Fibroblast of the conjunctiva (primary cell): ENCODE measurements at regions not wholly inside any gene's neighbourhood (a gene's known extent, or its start where the extent isn't known, plus 50 kb on each side); places are given as distances from the start of the nearest gene placed in this dataset.

Experiments
- DNase-seq: peaks from one replicate; pipeline ENCODE4 v3.0.0-alpha.2; 2010; ENCODE audit warnings: low read depth

GRCh38 chr3:182216311-182216970, 504.7 kb downstream of the SOX2 start:
- no peak for DNase-seq

GRCh38 chr3:182220013-182220412, 508.3 kb downstream of the SOX2 start:
- no peak for DNase-seq

GRCh38 chr3:182220471-182220870, 508.7 kb downstream of the SOX2 start:
- no peak for DNase-seq

- no peak for DNase-seq
These were observed 515.3 kb downstream of the SOX2 start for GRCh38 chr3:182226995-182227394.

GRCh38 chr3:182233405-182233804, 521.7 kb downstream of the SOX2 start:
- no peak for DNase-seq

- DNase-seq: no peak
These were observed 522.2 kb downstream of the SOX2 start for GRCh38 chr3:182233957-182234356.

- no peak for DNase-seq
These were observed 523.2 kb downstream of the SOX2 start for GRCh38 chr3:182234881-182235280.

GRCh38 chr3:182235504-182235903, 523.8 kb downstream of the SOX2 start:
- DNase-seq: no peak

- no peak for DNase-seq
These were observed 526.4 kb downstream of the SOX2 start for GRCh38 chr3:182238126-182238525.

GRCh38 chr3:182239316-182239715, 527.6 kb downstream of the SOX2 start:
- no peak for DNase-seq

GRCh38 chr3:182240474-182240873, 528.7 kb downstream of the SOX2 start:
- no peak for DNase-seq

GRCh38 chr3:182241196-182241765, 529.6 kb downstream of the SOX2 start:
- no peak for DNase-seq

- DNase-seq: no peak
These were observed 530.2 kb downstream of the SOX2 start for GRCh38 chr3:182241766-182242488.

GRCh38 chr3:182242489-182242942, 530.8 kb downstream of the SOX2 start:
- DNase-seq: no peak

- no peak for DNase-seq
These were observed 531.9 kb downstream of the SOX2 start for GRCh38 chr3:182243625-182244024.

GRCh38 chr3:182244222-182244971, 532.7 kb downstream of the SOX2 start:
- DNase-seq: no peak

- no peak for DNase-seq
These were observed 533.3 kb downstream of the SOX2 start for GRCh38 chr3:182245059-182245458.

GRCh38 chr3:182246870-182247269, 535.1 kb downstream of the SOX2 start:
- DNase-seq: no peak

- no peak for DNase-seq
These were observed 536.7 kb downstream of the SOX2 start for GRCh38 chr3:182248349-182248880.

GRCh38 chr3:182252802-182253201, 540.5 kb upstream of the ATP11B start:
- DNase-seq: no peak

- no peak for DNase-seq
These were observed 538.1 kb upstream of the ATP11B start for GRCh38 chr3:182255158-182255557.

GRCh38 chr3:182257361-182257760, 535.9 kb upstream of the ATP11B start:
- no peak for DNase-seq
